Liver (tissue), 8 donors: ENCODE measurements at regions not wholly inside any gene's neighbourhood (a gene's known extent, or its start where the extent isn't known, plus 50 kb on each side); places are given as distances from the start of the nearest gene placed in this dataset.

Experiments
- DNase-seq: peaks from one replicate; pipeline ENCODE4 v3.0.0-alpha.2; 2017; ENCODE audit warnings: low spot score
- H3K27ac ChIP-seq, 2 donors: one replicate each; pipeline ENCODE4 v1.7.0; 2013; ENCODE audit warnings: inconsistent platforms in 2 of 2, low read length in 2 of 2, control low read depth in 1 of 2, low read depth in 1 of 2, mild to moderate bottlenecking in 1 of 2
- H3K27me3 ChIP-seq, 4 donors: one replicate each; pipeline versions ENCODE4 v1.6.1 to v1.7.0; 2013; ENCODE audit warnings: low read length in 3 of 4, inconsistent platforms in 1 of 4, mild to moderate bottlenecking in 1 of 4, moderate library complexity in 1 of 4; ENCODE audit not compliant: control insufficient read depth in 4 of 4, insufficient read depth in 4 of 4
- H3K36me3 ChIP-seq, 4 donors: one replicate each; pipeline versions ENCODE4 v1.6.1 to v1.7.0; 2013; ENCODE audit warnings: low read length in 3 of 4, mild to moderate bottlenecking in 3 of 4, low read depth in 1 of 4, moderate library complexity in 1 of 4; ENCODE audit not compliant: control insufficient read depth in 4 of 4, insufficient read depth in 3 of 4
- H3K4me1 ChIP-seq, 4 donors: one replicate each; pipeline versions ENCODE4 v1.6.1 to v1.7.0; 2013; ENCODE audit warnings: low read length in 3 of 4, mild to moderate bottlenecking in 3 of 4, moderate library complexity in 1 of 4; ENCODE audit not compliant: control insufficient read depth in 4 of 4, insufficient read depth in 4 of 4
- H3K4me3 ChIP-seq, 3 donors: one replicate each; pipeline versions ENCODE4 v1.6.1 to v1.7.0; 2013; ENCODE audit warnings: low read length in 3 of 3, control low read depth in 1 of 3, low read depth in 1 of 3, mild to moderate bottlenecking in 1 of 3
- H3K9ac ChIP-seq, 2 donors: one replicate each; pipeline ENCODE4 v1.7.0; 2013; ENCODE audit warnings: low read length in 2 of 2, mild to moderate bottlenecking in 2 of 2, moderate library complexity in 2 of 2, control low read depth in 1 of 2, low read depth in 1 of 2
- H3K9me3 ChIP-seq, 4 donors: one replicate each; pipeline versions ENCODE4 v1.6.1 to v1.7.0; 2013; ENCODE audit warnings: low read length in 3 of 4; ENCODE audit not compliant: control insufficient read depth in 4 of 4
- EGR1 ChIP-seq, 2 donors: IDR thresholded peaks; 2 replicates each; pipeline ENCODE4 v1.6.1; 2016 to 2018; ENCODE audit warnings: antibody characterized with exemption in 2 of 2, low read depth in 2 of 2
- FOXA1 ChIP-seq: IDR thresholded peaks from 2 replicates; pipeline ENCODE4 v1.6.1; 2016; ENCODE audit warnings: antibody characterized with exemption
- FOXA2 ChIP-seq: IDR thresholded peaks from 2 replicates; pipeline ENCODE4 v1.6.1; 2016; ENCODE audit warnings: antibody characterized with exemption
- GABPA ChIP-seq, 2 donors: IDR thresholded peaks in 1 of 2; conservative IDR thresholded peaks in 1 of 2; 2 replicates each; pipeline ENCODE4 v1.6.1; 2016; ENCODE audit warnings: antibody characterized with exemption in 2 of 2, mild to moderate bottlenecking in 1 of 2, moderate library complexity in 1 of 2
- HNF4A ChIP-seq, 2 donors: conservative IDR thresholded peaks; 2 replicates each; pipeline ENCODE4 v1.6.1; 2016; ENCODE audit warnings: antibody characterized with exemption in 2 of 2, mild to moderate bottlenecking in 2 of 2
- JUND ChIP-seq, 2 donors: IDR thresholded peaks; 2 replicates each; pipeline ENCODE4 v1.6.1; 2016; ENCODE audit warnings: antibody characterized with exemption in 2 of 2
- NR2F2 ChIP-seq: IDR thresholded peaks from 2 replicates; pipeline ENCODE4 v1.6.1; 2016; ENCODE audit warnings: antibody characterized with exemption
- RAD21 ChIP-seq, 2 donors: IDR thresholded peaks; 2 replicates each; pipeline ENCODE4 v1.6.1; 2016; ENCODE audit warnings: antibody characterized with exemption in 2 of 2, mild to moderate bottlenecking in 2 of 2
- RXRA ChIP-seq, 2 donors: IDR thresholded peaks; 2 replicates each; pipeline ENCODE4 v1.6.1; 2017 to 2018; ENCODE audit warnings: antibody characterized with exemption in 2 of 2, mild to moderate bottlenecking in 1 of 2
- SP1 ChIP-seq: IDR thresholded peaks from 2 replicates; pipeline ENCODE4 v1.6.1; 2018; ENCODE audit warnings: antibody characterized with exemption, mild to moderate bottlenecking
- TAF1 ChIP-seq: conservative IDR thresholded peaks from 2 replicates; pipeline ENCODE4 v1.6.1; 2016; ENCODE audit warnings: antibody characterized with exemption, mild to moderate bottlenecking
- WGBS: extraction: QIAGEN DNeasy Blood & Tissue Kit; methylation state at CpG from one replicate; pipeline ENCODE4 v1.1.7; 2013; 5-methylcytosine and 5-hydroxymethylcytosine counted together
- TF ChIP-seq, protein P1 (sequence below): IDR thresholded peaks from 2 replicates; pipeline ENCODE4 v1.6.1; 2016; ENCODE audit warnings: antibody characterized with exemption
- TF ChIP-seq, protein P2 (sequence below): IDR thresholded peaks from 2 replicates; pipeline ENCODE4 v1.6.1; 2016; ENCODE audit warnings: antibody characterized with exemption
- TF ChIP-seq, protein P3 (sequence below): IDR thresholded peaks from 2 replicates; pipeline ENCODE4 v1.6.1; 2016; ENCODE audit warnings: antibody characterized with exemption, mild to moderate bottlenecking
- TF ChIP-seq, protein P4 (sequence below): fragments of 150-350 bp; IDR thresholded peaks from 2 replicates; pipeline ENCODE4 v1.5.1; 2017; ENCODE audit warnings: improper control_type of control experiment, low read depth, low read length; ENCODE audit not compliant: missing input control
- TF ChIP-seq, protein P5 (sequence below): IDR thresholded peaks from 2 replicates; pipeline ENCODE4 v1.6.1; 2016; ENCODE audit warnings: antibody characterized with exemption
- donor health status: healthy.
- donor health status: healthy.
- donor health status: healthy.
- donor health status: healthy.
- donor health status: healthy.

DNA sequence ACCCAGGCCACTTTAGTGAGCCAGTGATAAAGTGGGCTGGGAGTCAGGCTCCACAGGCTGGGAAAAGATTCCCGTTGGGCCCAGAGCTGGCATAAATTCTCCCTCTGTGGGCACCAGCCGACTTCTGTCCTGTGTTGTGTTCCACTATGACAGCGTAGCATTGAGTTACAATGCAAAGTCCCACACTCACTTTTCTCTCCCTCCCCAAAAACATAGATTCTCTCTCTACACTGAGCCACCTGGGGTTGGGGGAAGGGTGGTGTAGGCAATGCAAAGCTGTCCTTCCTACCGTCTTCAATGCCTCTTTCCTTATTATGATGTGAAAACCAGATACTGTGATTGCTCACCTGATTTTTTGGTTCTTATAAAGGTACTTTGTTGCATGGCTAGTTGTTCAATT, 566.2 kb downstream of the RAPGEF2 start:
- Histone ChIP-seq H3K9ac (no peak overlapping the region), H3K27ac (no peak overlapping the region), H3K36me3 (no peaks in the 10 kb centered on the region), H3K27me3 (peaks cover 0 to 5% (median 0%) of the 10 kb centered on the region in 4 donors), H3K4me1 (no peaks in the 10 kb centered on the region), H3K9me3 (no peaks in the 10 kb centered on the region), H3K4me3 (no peak overlapping the region)
- DNase-seq, result no peak
- 74% methylated on average over 4 of the region's 4 CpGs for WGBS
- TF ChIP-seq EGR1 (IDR thresholded peaks at IDR 0.05; ENCODE audit: low read depth in 2 of 2) (no peak), FOXA2 (no peak), HNF4A (conservative IDR thresholded peaks at IDR 0.05) (no peak), NR2F2 (no peak), SP1 (no peak)

DNA sequence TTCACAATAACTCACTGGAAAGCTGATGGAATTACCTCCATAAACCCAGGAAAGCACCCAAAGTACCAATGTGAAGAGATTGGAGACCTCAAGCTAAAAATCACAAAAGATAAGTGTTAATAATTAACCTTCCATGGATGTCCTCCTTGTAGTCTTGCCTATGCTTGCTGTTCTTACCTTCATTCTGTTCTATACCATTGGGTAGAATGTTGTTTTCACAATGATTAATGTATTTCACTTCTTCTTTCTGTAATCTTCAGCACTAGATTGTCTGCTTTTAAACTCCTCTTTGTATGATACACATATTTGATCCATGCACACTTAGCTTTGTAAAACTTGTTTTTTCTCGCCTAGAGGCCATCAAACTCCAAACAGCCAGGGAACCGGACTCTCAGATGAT, 570.3 kb downstream of the RAPGEF2 start:
- TF ChIP-seq HNF4A (conservative IDR thresholded peaks at IDR 0.05), result no peak
- H3K36me3 ChIP-seq, result no peaks in the 10 kb centered on the region
- no peaks in the 10 kb centered on the region for H3K4me1 ChIP-seq
- H3K9me3 ChIP-seq, result no peaks in the 10 kb centered on the region
- no peak overlapping the region for H3K4me3 ChIP-seq
- no peak for DNase-seq
- no peak overlapping the region for H3K9ac ChIP-seq
- peaks cover 0 to 6% (median 0%) of the 10 kb centered on the region in 4 donors for H3K27me3 ChIP-seq
- H3K27ac ChIP-seq, result no peak overlapping the region
- WGBS, result 61% methylated on average over 2 of the region's 2 CpGs

DNA sequence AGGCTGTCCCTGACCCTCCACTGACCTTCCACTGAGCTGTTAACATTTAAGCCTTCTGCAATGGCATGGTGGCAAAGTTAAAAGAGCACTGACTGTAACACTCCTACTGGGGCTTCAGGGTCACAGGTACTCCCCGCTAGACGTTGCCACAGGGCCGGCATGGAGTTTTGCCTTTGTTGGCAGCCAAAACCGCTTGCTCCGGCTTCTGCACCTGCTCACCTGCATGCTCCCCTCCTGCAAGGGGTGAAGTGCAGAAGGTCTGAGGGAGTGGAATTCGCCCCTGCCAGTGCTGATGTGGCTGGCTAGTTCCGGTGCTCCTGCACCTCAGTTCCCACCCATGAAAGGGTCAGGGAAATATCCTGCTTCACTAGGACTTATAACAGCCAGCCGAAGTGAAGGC, 571.4 kb downstream of the RAPGEF2 start:
- Histone ChIP-seq H3K9ac (no peak overlapping the region), H3K4me1 (no peaks in the 10 kb centered on the region), H3K4me3 (no peak overlapping the region), H3K36me3 (no peaks in the 10 kb centered on the region), H3K27ac (no peak overlapping the region), H3K27me3 (peaks cover 0 to 6% (median 0%) of the 10 kb centered on the region in 4 donors), H3K9me3 (no peaks in the 10 kb centered on the region)
- TF ChIP-seq, protein P1, sequence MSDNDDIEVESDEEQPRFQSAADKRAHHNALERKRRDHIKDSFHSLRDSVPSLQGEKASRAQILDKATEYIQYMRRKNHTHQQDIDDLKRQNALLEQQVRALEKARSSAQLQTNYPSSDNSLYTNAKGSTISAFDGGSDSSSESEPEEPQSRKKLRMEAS, result no peak
- TF ChIP-seq EGR1 (IDR thresholded peaks at IDR 0.05; ENCODE audit: low read depth in 2 of 2), result no peak
- TF ChIP-seq, protein P2, sequence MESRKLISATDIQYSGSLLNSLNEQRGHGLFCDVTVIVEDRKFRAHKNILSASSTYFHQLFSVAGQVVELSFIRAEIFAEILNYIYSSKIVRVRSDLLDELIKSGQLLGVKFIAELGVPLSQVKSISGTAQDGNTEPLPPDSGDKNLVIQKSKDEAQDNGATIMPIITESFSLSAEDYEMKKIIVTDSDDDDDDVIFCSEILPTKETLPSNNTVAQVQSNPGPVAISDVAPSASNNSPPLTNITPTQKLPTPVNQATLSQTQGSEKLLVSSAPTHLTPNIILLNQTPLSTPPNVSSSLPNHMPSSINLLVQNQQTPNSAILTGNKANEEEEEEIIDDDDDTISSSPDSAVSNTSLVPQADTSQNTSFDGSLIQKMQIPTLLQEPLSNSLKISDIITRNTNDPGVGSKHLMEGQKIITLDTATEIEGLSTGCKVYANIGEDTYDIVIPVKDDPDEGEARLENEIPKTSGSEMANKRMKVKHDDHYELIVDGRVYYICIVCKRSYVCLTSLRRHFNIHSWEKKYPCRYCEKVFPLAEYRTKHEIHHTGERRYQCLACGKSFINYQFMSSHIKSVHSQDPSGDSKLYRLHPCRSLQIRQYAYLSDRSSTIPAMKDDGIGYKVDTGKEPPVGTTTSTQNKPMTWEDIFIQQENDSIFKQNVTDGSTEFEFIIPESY, result no peak
- no peak for TF ChIP-seq TAF1
- TF ChIP-seq, protein P3, sequence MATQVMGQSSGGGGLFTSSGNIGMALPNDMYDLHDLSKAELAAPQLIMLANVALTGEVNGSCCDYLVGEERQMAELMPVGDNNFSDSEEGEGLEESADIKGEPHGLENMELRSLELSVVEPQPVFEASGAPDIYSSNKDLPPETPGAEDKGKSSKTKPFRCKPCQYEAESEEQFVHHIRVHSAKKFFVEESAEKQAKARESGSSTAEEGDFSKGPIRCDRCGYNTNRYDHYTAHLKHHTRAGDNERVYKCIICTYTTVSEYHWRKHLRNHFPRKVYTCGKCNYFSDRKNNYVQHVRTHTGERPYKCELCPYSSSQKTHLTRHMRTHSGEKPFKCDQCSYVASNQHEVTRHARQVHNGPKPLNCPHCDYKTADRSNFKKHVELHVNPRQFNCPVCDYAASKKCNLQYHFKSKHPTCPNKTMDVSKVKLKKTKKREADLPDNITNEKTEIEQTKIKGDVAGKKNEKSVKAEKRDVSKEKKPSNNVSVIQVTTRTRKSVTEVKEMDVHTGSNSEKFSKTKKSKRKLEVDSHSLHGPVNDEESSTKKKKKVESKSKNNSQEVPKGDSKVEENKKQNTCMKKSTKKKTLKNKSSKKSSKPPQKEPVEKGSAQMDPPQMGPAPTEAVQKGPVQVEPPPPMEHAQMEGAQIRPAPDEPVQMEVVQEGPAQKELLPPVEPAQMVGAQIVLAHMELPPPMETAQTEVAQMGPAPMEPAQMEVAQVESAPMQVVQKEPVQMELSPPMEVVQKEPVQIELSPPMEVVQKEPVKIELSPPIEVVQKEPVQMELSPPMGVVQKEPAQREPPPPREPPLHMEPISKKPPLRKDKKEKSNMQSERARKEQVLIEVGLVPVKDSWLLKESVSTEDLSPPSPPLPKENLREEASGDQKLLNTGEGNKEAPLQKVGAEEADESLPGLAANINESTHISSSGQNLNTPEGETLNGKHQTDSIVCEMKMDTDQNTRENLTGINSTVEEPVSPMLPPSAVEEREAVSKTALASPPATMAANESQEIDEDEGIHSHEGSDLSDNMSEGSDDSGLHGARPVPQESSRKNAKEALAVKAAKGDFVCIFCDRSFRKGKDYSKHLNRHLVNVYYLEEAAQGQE, result no peak
- TF ChIP-seq RAD21 (IDR thresholded peaks at IDR 0.05), result no peak
- TF ChIP-seq JUND (IDR thresholded peaks at IDR 0.05), result no peak
- TF ChIP-seq, protein P4, sequence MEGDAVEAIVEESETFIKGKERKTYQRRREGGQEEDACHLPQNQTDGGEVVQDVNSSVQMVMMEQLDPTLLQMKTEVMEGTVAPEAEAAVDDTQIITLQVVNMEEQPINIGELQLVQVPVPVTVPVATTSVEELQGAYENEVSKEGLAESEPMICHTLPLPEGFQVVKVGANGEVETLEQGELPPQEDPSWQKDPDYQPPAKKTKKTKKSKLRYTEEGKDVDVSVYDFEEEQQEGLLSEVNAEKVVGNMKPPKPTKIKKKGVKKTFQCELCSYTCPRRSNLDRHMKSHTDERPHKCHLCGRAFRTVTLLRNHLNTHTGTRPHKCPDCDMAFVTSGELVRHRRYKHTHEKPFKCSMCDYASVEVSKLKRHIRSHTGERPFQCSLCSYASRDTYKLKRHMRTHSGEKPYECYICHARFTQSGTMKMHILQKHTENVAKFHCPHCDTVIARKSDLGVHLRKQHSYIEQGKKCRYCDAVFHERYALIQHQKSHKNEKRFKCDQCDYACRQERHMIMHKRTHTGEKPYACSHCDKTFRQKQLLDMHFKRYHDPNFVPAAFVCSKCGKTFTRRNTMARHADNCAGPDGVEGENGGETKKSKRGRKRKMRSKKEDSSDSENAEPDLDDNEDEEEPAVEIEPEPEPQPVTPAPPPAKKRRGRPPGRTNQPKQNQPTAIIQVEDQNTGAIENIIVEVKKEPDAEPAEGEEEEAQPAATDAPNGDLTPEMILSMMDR, result no peak
- no peak for TF ChIP-seq GABPA (IDR thresholded peaks at IDR 0.05 in 1 of 2, conservative IDR thresholded peaks at IDR 0.05 in 1 of 2)
- TF ChIP-seq FOXA1, result no peak
- no peak for TF ChIP-seq RXRA (IDR thresholded peaks at IDR 0.05)
- TF ChIP-seq, protein P5, sequence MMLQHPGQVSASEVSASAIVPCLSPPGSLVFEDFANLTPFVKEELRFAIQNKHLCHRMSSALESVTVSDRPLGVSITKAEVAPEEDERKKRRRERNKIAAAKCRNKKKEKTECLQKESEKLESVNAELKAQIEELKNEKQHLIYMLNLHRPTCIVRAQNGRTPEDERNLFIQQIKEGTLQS, result no peak
- 69% methylated on average over 8 of the region's 8 CpGs for WGBS
- no peak for DNase-seq
